Panc1 (cell line): ENCODE measurements at regions not wholly inside any gene's neighbourhood (a gene's known extent, or its start where the extent isn't known, plus 50 kb on each side); places are given as distances from the start of the nearest gene placed in this dataset.

ENCODE experiments used
- POLR2AphosphoS5 ChIP-seq: IDR thresholded peaks from 2 replicates; pipeline ENCODE4 v1.6.1; 2012; ENCODE audit warnings: mild to moderate bottlenecking, low read depth, low read length, moderate library complexity
- SIN3A ChIP-seq: IDR thresholded peaks from 2 replicates; pipeline ENCODE4 v1.6.1; 2012; ENCODE audit warnings: low read depth, mild to moderate bottlenecking, low read length, moderate library complexity, borderline replicate concordance; ENCODE audit not compliant: insufficient read depth
- TF ChIP-seq, protein P1 (sequence below): fragments of 450-650 bp; IDR thresholded peaks from 2 replicates; pipeline ENCODE4 v1.5.1; 2017; ENCODE audit warnings: mild to moderate bottlenecking

DNA sequence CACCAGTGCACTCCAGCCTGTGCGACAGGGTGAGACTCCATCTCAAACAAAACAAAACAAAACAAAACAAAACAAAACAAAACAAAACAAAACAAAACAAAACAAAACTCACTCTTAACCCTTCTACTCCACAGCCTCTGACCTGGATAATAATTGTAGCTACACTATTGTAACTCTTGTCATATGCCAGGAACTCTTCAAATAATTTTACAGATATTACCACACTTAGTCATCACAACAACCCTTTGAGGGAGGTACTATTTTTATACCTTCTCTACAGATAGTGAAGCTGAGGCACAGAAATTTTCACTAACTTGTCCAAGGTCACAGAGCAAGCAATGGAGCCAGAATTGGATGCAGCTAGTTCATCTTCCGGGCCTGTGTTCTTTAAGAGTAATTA lies 547.8 kb downstream of the ADGRL2 start:
- TF ChIP-seq, protein P1, sequence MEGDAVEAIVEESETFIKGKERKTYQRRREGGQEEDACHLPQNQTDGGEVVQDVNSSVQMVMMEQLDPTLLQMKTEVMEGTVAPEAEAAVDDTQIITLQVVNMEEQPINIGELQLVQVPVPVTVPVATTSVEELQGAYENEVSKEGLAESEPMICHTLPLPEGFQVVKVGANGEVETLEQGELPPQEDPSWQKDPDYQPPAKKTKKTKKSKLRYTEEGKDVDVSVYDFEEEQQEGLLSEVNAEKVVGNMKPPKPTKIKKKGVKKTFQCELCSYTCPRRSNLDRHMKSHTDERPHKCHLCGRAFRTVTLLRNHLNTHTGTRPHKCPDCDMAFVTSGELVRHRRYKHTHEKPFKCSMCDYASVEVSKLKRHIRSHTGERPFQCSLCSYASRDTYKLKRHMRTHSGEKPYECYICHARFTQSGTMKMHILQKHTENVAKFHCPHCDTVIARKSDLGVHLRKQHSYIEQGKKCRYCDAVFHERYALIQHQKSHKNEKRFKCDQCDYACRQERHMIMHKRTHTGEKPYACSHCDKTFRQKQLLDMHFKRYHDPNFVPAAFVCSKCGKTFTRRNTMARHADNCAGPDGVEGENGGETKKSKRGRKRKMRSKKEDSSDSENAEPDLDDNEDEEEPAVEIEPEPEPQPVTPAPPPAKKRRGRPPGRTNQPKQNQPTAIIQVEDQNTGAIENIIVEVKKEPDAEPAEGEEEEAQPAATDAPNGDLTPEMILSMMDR, result no peak
- no peak for TF ChIP-seq POLR2AphosphoS5
- no peak for TF ChIP-seq SIN3A
